ENCODE measurements at regions not wholly inside any gene's neighbourhood (a gene's known extent, or its start where the extent isn't known, plus 50 kb on each side); places are given as distances from the start of the nearest gene placed in this dataset.

GRCh38 chr11:76293189-76293631, 86.9 kb upstream of the WNT11 start:
- no peak for DNase-seq
- Histone ChIP-seq H4K91ac (ENCODE audit: insufficient read length, low read depth, low read length) (no peak overlapping the region), H2BK5ac (ENCODE audit: insufficient read length, low read length) (no peak overlapping the region), H2BK120ac (ENCODE audit: low read depth, low read length, poor library complexity, severe bottlenecking) (no peak overlapping the region), H3K27me3 (ENCODE audit: insufficient read depth, low read length) (no peaks in the 10 kb centered on the region), H2BK12ac (ENCODE audit: insufficient read length, low read depth, low read length) (no peak overlapping the region), H2BK20ac (ENCODE audit: low read depth, low read length, poor library complexity, severe bottlenecking) (no peak overlapping the region), H2BK15ac (ENCODE audit: low read depth, low read length) (no peak overlapping the region), H3K9ac (ENCODE audit: extremely low read depth, insufficient read length, low read length) (no peak overlapping the region), H2AK5ac (ENCODE audit: insufficient read length, low read length) (no peak overlapping the region), H3K27ac (ENCODE audit: insufficient read length, low read depth, low read length) (no peak overlapping the region), H3K14ac (ENCODE audit: insufficient read depth, low read length) (no peak overlapping the region), H4K20me1 (ENCODE audit: control insufficient read depth, insufficient read depth, insufficient read length) (no peaks in the 10 kb centered on the region), H4K8ac (replicated peaks; ENCODE audit: insufficient read length, low read depth, low read length) (no peak overlapping the region), H3K9me3 (ENCODE audit: control insufficient read depth, low read depth, low read length) (no peaks in the 10 kb centered on the region), H3K23ac (ENCODE audit: insufficient read length, low read depth, low read length) (no peak overlapping the region), H4K5ac (ENCODE audit: insufficient read length, low read depth, low read length) (no peak overlapping the region), H3K56ac (ENCODE audit: insufficient read length, low read depth, low read length) (no peak overlapping the region), H3K18ac (ENCODE audit: insufficient read length, low read depth, low read length) (no peak overlapping the region), H3K79me1 (ENCODE audit: insufficient read depth, low read depth, low read length, poor library complexity, severe bottlenecking) (no peaks in the 10 kb centered on the region), H3K23me2 (ENCODE audit: insufficient read length, low read depth, low read length, poor library complexity, severe bottlenecking) (no peaks in the 10 kb centered on the region), H3K4me1 (ENCODE audit: insufficient read depth, low read length) (no peaks in the 10 kb centered on the region), H3K4ac (ENCODE audit: low read depth, low read length) (no peak overlapping the region), H3K79me2 (ENCODE audit: insufficient read depth, low read length) (no peaks in the 10 kb centered on the region), H2AFZ (ENCODE audit: low read length) (no peak overlapping the region), H3T11ph (ENCODE audit: low read length) (no peak overlapping the region), H3K4me2 (ENCODE audit: insufficient read depth, insufficient read length, low read length) (no peak overlapping the region)
- Mint-ChIP-seq H3K27ac (no peak overlapping the region), H3K9me3 (no peaks in the 10 kb centered on the region), H3K4me3 (no peak overlapping the region), H3K27me3 (ENCODE audit: low read depth) (no peaks in the 10 kb centered on the region; the same call in 1 of the 2 replicates), H3K4me1 (peaks cover 0 to 4% of the 10 kb centered on the region in 2 experiments; a peak in 1 of 4 replicates), H3K36me3 (ENCODE audit: insufficient read depth in 1 of 3, low read depth in 3 of 3) (no peaks in the 10 kb centered on the region)
- no CpG with 5 or more reads among the region's 11 CpGs for WGBS (ENCODE audit: extremely low coverage, insufficient read length, low lambda C conversion rate)
- no peak for TF ChIP-seq CTCF (conservative IDR thresholded peaks at IDR 0.05)

Measured in H9 (cell line).